Caki2 (cell line): ENCODE measurements at regions not wholly inside any gene's neighbourhood (a gene's known extent, or its start where the extent isn't known, plus 50 kb on each side); places are given as distances from the start of the nearest gene placed in this dataset.
"Not testable (repeated sequence)": the region's sequence is repeated elsewhere in the genome, so short reads cannot be mapped to it uniquely, and the experiment has no call there.

Experiments
- DNase-seq: peaks from one replicate; pipeline ENCODE4 v3.0.0-alpha.2; 2015; ENCODE audit warnings: low read depth
- in situ Hi-C: cut with HindIII; loops from 2 replicates; pipeline ENCODE4 v1.10.0; 2016; ENCODE audit warnings: low sequenced_read_pairs, low pct_unique_long_range_greater_than_20kb, mixed read lengths

GRCh38 chr22:27045103-27045947 lies 387.9 kb downstream of the MIAT start:
- in situ Hi-C loops = no loop called here
- peak; percentile 60 for DNase-seq

- in situ Hi-C loops = no loop called here
- DNase-seq = no peak
Measured at GRCh38 chr22:27046086-27046485, 388.7 kb downstream of the MIAT start.

GRCh38 chr22:27046603-27047002 lies 389.2 kb downstream of the MIAT start:
- in situ Hi-C loops = no loop called here

GRCh38 chr22:27050771-27051170 lies 393.4 kb downstream of the MIAT start:
- no peak for DNase-seq
- in situ Hi-C loops = no loop called here

More at GRCh38 chr22:27046603-27047002, 389.2 kb downstream of the MIAT start:
- no peak for DNase-seq

- in situ Hi-C loops = no loop called here
- DNase-seq = no peak
Measured at GRCh38 chr22:27051407-27051806, 394.0 kb downstream of the MIAT start.

- in situ Hi-C loops = no loop called here
- DNase-seq = no peak
Measured at GRCh38 chr22:27057717-27058116, 400.3 kb downstream of the MIAT start.

GRCh38 chr22:27060190-27060589 lies 402.8 kb downstream of the MIAT start:
- in situ Hi-C loops = no loop called here
- DNase-seq = no peak

GRCh38 chr22:27062910-27063309 lies 405.5 kb downstream of the MIAT start:
- in situ Hi-C loops = no loop called here
- no peak for DNase-seq

GRCh38 chr22:27063406-27063805 lies 406.0 kb downstream of the MIAT start:
- in situ Hi-C loops = no loop called here

GRCh38 chr22:27063841-27064240 lies 406.5 kb downstream of the MIAT start:
- in situ Hi-C loops = no loop called here
- DNase-seq = no peak

More at GRCh38 chr22:27063406-27063805, 406.0 kb downstream of the MIAT start:
- no peak for DNase-seq

GRCh38 chr22:27064386-27064785 lies 407.0 kb downstream of the MIAT start:
- no peak for DNase-seq
- in situ Hi-C loops = no loop called here

- in situ Hi-C loops = no loop called here
- no peak for DNase-seq
Measured at GRCh38 chr22:27065279-27065678, 407.9 kb downstream of the MIAT start.

GRCh38 chr22:27066856-27067255 lies 409.5 kb downstream of the MIAT start:
- in situ Hi-C loops = no loop called here

GRCh38 chr22:27068121-27068520 lies 410.7 kb downstream of the MIAT start:
- in situ Hi-C loops = no loop called here
- DNase-seq = no peak

More at GRCh38 chr22:27066856-27067255, 409.5 kb downstream of the MIAT start:
- DNase-seq = no peak

GRCh38 chr22:27070594-27070993 lies 413.2 kb downstream of the MIAT start:
- in situ Hi-C loops = no loop called here
- no peak for DNase-seq

- no peak for DNase-seq
- in situ Hi-C loops = no loop called here
Measured at GRCh38 chr22:27073601-27074425, 416.4 kb downstream of the MIAT start.

- DNase-seq = no peak
- in situ Hi-C loops = no loop called here
Measured at GRCh38 chr22:27075028-27075678, 417.8 kb downstream of the MIAT start.

- no peak for DNase-seq
- in situ Hi-C loops = no loop called here
Measured at GRCh38 chr22:27075891-27076290, 418.5 kb downstream of the MIAT start.

- in situ Hi-C loops, DNase-seq: not testable (repeated sequence)
Measured at GRCh38 chr22:27078064-27078463, 420.7 kb downstream of the MIAT start.
